ENCODE measurements at regions not wholly inside any gene's neighbourhood (a gene's known extent, or its start where the extent isn't known, plus 50 kb on each side); places are given as distances from the start of the nearest gene placed in this dataset.
"Not testable (repeated sequence)": the region's sequence is repeated elsewhere in the genome, so short reads cannot be mapped to it uniquely, and the experiment has no call there.

DNA sequence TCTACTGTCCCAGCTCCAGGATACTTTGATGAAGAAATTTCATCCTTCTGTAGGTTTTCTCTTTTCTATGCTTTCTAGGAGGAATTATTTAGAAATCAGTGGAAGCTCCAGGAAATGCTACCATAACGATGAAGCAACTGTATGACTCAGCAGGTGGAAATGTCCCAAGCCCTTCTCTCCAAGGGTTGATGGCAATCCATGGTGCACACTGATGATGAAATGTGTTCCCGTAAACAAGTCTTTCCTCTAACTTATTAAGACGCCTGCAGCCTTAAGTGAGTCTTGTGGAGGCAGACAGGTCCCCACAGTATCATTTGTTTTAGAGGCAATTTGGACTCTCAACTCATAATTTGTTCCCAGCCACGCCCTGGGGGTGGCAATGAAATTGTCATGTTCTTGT is 777.6 kb upstream of the SOX11 start:
- ChIA-PET POLR2A (no interaction called here), CTCF (no interaction called here)
- no peak overlapping the region for H3K4me3 ChIP-seq (ENCODE audit: low read depth, low read length)
- TF ChIP-seq, protein P1, sequence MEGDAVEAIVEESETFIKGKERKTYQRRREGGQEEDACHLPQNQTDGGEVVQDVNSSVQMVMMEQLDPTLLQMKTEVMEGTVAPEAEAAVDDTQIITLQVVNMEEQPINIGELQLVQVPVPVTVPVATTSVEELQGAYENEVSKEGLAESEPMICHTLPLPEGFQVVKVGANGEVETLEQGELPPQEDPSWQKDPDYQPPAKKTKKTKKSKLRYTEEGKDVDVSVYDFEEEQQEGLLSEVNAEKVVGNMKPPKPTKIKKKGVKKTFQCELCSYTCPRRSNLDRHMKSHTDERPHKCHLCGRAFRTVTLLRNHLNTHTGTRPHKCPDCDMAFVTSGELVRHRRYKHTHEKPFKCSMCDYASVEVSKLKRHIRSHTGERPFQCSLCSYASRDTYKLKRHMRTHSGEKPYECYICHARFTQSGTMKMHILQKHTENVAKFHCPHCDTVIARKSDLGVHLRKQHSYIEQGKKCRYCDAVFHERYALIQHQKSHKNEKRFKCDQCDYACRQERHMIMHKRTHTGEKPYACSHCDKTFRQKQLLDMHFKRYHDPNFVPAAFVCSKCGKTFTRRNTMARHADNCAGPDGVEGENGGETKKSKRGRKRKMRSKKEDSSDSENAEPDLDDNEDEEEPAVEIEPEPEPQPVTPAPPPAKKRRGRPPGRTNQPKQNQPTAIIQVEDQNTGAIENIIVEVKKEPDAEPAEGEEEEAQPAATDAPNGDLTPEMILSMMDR (IDR thresholded peaks at IDR 0.05; ENCODE audit: insufficient read depth, low read length, missing control alignments), result no peak
- DNase-seq (ENCODE audit: low read depth, low spot score), result no peak

DNA sequence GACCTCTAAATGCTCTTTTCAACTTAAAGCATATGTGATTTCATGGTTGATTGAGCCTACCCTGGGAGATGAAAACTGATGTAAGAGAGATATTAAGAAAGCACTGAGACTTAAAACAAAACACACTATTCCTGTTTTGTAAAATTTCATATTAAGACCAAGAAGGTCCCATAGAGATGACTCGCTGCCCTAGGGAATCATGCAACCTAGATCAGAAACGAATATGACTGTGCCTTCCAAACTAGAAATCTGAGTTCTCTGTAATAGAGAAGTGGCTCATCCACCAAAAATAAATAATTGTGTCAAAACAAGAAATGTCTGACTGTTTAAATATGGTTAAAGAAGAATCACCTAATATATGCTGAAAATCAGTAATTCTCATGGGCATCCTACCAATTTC is 776.8 kb upstream of the SOX11 start:
- CTCF ChIA-PET, result no interaction called here
- POLR2A ChIA-PET, result no interaction called here
- no peak for DNase-seq (ENCODE audit: low read depth, low spot score)
- no peak overlapping the region for H3K4me3 ChIP-seq (ENCODE audit: low read depth, low read length)
- TF ChIP-seq, protein P1 (IDR thresholded peaks at IDR 0.05; ENCODE audit: insufficient read depth, low read length, missing control alignments), result no peak

DNA sequence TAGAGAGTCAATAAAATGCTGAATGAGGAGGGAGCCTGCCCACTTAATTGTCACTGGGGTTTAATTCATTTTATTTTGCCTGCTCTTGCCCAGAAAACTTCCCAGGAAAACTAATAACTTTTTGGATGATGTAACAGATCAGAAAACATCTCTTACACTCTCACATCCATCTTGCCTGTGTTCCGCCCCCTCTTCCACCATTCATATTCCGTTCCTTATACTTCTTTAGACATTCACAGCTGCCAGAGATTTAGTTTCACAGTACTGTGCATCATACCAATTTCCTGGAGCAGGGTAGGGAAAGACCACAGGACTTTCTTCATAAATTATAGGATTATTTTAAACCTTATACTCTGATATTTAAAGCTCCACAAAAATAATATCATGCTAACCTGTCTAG is 776.1 kb upstream of the SOX11 start:
- ChIA-PET CTCF (no interaction called here), POLR2A (no interaction called here)
- TF ChIP-seq, protein P1 (IDR thresholded peaks at IDR 0.05; ENCODE audit: insufficient read depth, low read length, missing control alignments), result no peak
- no peak for DNase-seq (ENCODE audit: low read depth, low spot score)
- H3K4me3 ChIP-seq (ENCODE audit: low read depth, low read length), result no peak overlapping the region

GRCh38 chr2:4930704-4931103 is 761.5 kb upstream of the SOX11 start:
- CTCF ChIA-PET, result no interaction called here
- POLR2A ChIA-PET, result no interaction called here
- H3K4me3 ChIP-seq (ENCODE audit: low read depth, low read length), result no peak overlapping the region
- no peak for DNase-seq (ENCODE audit: low read depth, low spot score)
- TF ChIP-seq, protein P1 (IDR thresholded peaks at IDR 0.05; ENCODE audit: insufficient read depth, low read length, missing control alignments), result no peak

- ChIA-PET CTCF (no interaction called here), POLR2A (no interaction called here)
- TF ChIP-seq, protein P1 (IDR thresholded peaks at IDR 0.05; ENCODE audit: insufficient read depth, low read length, missing control alignments), result no peak
- DNase-seq (ENCODE audit: low read depth, low spot score), result no peak
- H3K4me3 ChIP-seq (ENCODE audit: low read depth, low read length), result no peak overlapping the region
Measured at GRCh38 chr2:4931721-4932365, 760.3 kb upstream of the SOX11 start.

DNA sequence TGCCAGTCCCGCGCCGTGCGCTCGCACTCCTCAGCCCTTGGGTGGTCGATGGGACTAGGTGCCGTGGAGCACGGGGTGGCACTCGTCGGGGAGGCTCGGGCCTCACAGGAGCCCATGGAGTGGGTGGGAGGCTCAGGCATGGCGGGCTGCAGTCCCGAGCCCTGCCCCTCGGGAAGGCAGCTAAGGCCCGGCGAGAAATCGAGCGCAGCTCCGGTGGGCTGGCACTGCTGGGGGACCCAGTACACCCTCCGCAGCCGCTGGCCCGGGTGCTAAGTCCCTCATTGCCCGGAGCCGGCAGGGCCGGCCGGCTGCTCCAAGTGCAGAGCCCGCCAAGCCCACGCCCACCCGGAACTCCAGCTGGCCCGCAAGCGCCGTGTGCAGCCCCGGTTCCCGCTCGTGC is 756.9 kb upstream of the SOX11 start:
- CTCF ChIA-PET; H3K4me3 ChIP-seq (ENCODE audit: low read depth, low read length); DNase-seq (ENCODE audit: low read depth, low spot score); POLR2A ChIA-PET: not testable (repeated sequence)

- H3K4me3 ChIP-seq (ENCODE audit: low read depth, low read length), result no peak overlapping the region
- no peak for DNase-seq (ENCODE audit: low read depth, low spot score)
- ChIA-PET POLR2A (no interaction called here), CTCF (no interaction called here)
- TF ChIP-seq, protein P1 (IDR thresholded peaks at IDR 0.05; ENCODE audit: insufficient read depth, low read length, missing control alignments), result no peak
Measured at GRCh38 chr2:4937550-4937949, 754.6 kb upstream of the SOX11 start.

All from AG04449 (cell line).